GM12864 (cell line): ENCODE measurements at regions not wholly inside any gene's neighbourhood (a gene's known extent, or its start where the extent isn't known, plus 50 kb on each side); places are given as distances from the start of the nearest gene placed in this dataset.

Experiments
- DNase-seq: peaks from one replicate; pipeline ENCODE4 v3.0.0-alpha.2; 2011; ENCODE audit warnings: low read depth
- H3K4me3 ChIP-seq: 2 replicates; pipeline ENCODE4 v1.5.1; 2011; ENCODE audit warnings: mild to moderate bottlenecking, low read depth, low read length, control low read depth
- TF ChIP-seq, protein P1 (sequence below): IDR thresholded peaks from 2 replicates; pipeline ENCODE4 v1.5.1; 2011; ENCODE audit warnings: low read depth, mild to moderate bottlenecking, moderate library complexity, low read length, control low read depth, inconsistent platforms; ENCODE audit errors: missing control alignments

DNA sequence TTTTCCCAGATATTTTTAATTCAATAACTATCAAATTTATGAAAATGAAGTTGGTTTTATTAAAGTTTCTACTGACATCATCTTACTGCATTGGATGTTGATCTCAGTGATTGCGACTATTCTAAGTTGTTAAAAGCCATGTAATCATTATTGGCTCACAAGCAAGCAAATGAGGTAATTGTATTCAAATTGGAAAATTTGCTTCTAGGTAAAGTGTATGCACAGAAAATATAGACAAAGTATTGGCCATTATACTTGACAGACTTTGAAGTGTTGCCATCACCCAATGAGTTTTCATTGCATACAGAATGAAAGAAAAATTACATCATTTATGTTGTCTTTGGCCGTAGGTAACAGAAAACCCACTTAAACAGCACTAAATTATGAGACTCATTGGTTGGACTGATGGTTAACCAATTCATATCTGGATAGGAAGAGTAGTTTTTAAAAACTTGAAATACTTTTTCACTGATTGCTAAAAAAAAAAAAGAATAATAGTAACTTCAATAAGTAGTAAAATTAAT lies 299.2 kb downstream of the USP25 start:
- TF ChIP-seq, protein P1, sequence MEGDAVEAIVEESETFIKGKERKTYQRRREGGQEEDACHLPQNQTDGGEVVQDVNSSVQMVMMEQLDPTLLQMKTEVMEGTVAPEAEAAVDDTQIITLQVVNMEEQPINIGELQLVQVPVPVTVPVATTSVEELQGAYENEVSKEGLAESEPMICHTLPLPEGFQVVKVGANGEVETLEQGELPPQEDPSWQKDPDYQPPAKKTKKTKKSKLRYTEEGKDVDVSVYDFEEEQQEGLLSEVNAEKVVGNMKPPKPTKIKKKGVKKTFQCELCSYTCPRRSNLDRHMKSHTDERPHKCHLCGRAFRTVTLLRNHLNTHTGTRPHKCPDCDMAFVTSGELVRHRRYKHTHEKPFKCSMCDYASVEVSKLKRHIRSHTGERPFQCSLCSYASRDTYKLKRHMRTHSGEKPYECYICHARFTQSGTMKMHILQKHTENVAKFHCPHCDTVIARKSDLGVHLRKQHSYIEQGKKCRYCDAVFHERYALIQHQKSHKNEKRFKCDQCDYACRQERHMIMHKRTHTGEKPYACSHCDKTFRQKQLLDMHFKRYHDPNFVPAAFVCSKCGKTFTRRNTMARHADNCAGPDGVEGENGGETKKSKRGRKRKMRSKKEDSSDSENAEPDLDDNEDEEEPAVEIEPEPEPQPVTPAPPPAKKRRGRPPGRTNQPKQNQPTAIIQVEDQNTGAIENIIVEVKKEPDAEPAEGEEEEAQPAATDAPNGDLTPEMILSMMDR = no peak

GRCh38 chr21:16033193-16033592 lies 303.4 kb downstream of the USP25 start:
- DNase-seq = no peak
- no peak overlapping the region for H3K4me3 ChIP-seq
- TF ChIP-seq, protein P1 = no peak

More for the DNA sequence above, 299.2 kb downstream of the USP25 start:
- no peak overlapping the region for H3K4me3 ChIP-seq
- no peak for DNase-seq

DNA sequence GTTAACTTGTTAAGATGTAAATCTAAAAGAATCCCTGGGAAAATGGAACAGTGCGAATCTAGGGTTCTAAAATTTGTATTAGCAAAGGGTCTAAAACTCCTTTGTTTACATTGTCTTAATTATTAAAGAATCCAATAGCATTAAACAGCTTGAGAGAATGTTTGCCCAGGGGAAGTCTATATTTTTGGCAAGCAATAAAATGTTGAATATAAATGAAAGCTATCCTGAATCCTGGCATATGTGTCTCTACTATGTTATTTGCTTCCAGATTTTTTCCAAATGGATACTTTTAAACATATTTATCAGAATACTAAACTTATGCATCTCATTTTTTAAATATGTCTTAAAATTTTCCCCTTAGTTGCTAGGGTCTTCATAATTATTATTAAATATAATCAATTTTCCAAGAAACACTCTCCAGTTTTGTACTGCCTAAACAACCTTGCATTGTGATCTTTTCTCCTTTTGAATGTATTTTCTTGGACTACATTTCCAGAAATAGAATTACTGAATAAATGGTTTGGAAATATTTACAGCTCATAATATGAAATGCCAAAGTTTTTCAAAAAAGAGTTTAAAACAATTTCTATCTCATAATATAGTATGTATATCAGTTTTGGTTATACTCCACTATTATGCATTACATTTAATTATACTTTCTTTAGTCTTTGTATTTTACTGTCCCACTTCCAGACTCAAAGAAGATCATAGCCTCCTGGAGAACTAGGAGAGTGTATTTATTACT lies 304.8 kb downstream of the USP25 start:
- no peak overlapping the region for H3K4me3 ChIP-seq
- DNase-seq = no peak
- TF ChIP-seq, protein P1 = no peak

DNA sequence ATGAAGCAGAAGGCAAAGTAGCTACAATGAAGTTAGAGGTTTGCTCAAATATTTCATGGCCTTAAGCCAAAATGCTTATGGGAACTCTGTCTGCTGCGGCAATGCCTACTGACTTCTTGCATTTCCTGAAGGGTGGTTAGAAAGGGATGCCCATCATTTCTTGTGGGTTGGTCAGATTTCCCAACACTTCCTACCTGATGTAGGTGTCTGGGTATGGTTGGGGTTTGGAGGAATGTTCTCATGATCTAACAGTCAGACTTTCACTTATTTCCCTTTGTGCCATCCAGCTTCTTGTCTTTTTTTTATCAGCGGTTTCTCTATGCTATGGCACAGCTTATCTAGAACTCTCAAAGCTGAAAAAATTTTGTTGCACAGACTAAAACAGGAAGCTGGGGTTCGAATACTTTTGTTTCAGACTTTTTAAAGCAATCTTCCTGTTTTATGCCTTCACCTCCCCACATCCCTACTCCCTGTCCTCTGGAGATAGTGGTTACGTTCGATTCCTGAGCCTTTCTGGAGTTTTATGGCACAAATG lies 307.7 kb downstream of the USP25 start:
- no peak overlapping the region for H3K4me3 ChIP-seq
- TF ChIP-seq, protein P1 = no peak
- no peak for DNase-seq

GRCh38 chr21:16040601-16041000 lies 310.8 kb downstream of the USP25 start:
- TF ChIP-seq, protein P1 = no peak
- no peak overlapping the region for H3K4me3 ChIP-seq
- DNase-seq = no peak

GRCh38 chr21:16044676-16045075 lies 314.9 kb downstream of the USP25 start:
- H3K4me3 ChIP-seq = no peak overlapping the region
- TF ChIP-seq, protein P1 = no peak
- DNase-seq = no peak
